ENCODE measurements at regions not wholly inside any gene's neighbourhood (a gene's known extent, or its start where the extent isn't known, plus 50 kb on each side); places are given as distances from the start of the nearest gene placed in this dataset.
"Not testable (repeated sequence)": the region's sequence is repeated elsewhere in the genome, so short reads cannot be mapped to it uniquely, and the experiment has no call there.

GRCh38 chr6:121020656-121021055 is 313.6 kb downstream of the TBC1D32 start:
- DNase-seq = no peak

- no peak for DNase-seq
These were observed 325.7 kb downstream of the TBC1D32 start for GRCh38 chr6:121008553-121008952.

- DNase-seq = no peak
These were observed 328.3 kb downstream of the TBC1D32 start for GRCh38 chr6:121006024-121006423.

GRCh38 chr6:121000381-121000780 is 333.9 kb downstream of the TBC1D32 start:
- DNase-seq = no peak

- DNase-seq = no peak
These were observed 337.9 kb downstream of the TBC1D32 start for GRCh38 chr6:120996340-120996739.

GRCh38 chr6:120994573-120994967 is 339.7 kb downstream of the TBC1D32 start:
- DNase-seq = no peak

GRCh38 chr6:120993929-120994572 is 340.2 kb downstream of the TBC1D32 start:
- no peak for DNase-seq

- no peak for DNase-seq
These were observed 342.0 kb downstream of the TBC1D32 start for GRCh38 chr6:120992257-120992656.

- no peak for DNase-seq
These were observed 343.4 kb downstream of the TBC1D32 start for GRCh38 chr6:120990866-120991265.

GRCh38 chr6:120981835-120982234 is 352.4 kb downstream of the TBC1D32 start:
- DNase-seq = no peak

- DNase-seq = no peak
These were observed 368.0 kb downstream of the TBC1D32 start for GRCh38 chr6:120966321-120966720.

- no peak for DNase-seq
These were observed 368.5 kb downstream of the TBC1D32 start for GRCh38 chr6:120965814-120966213.

- DNase-seq = no peak
These were observed 373.5 kb downstream of the TBC1D32 start for GRCh38 chr6:120960761-120961160.

GRCh38 chr6:120954111-120954510 is 380.2 kb downstream of the TBC1D32 start:
- no peak for DNase-seq

GRCh38 chr6:120951258-120951657 is 383.0 kb downstream of the TBC1D32 start:
- no peak for DNase-seq

GRCh38 chr6:120947111-120947510 is 387.2 kb downstream of the TBC1D32 start:
- DNase-seq = no peak

- DNase-seq = no peak
These were observed 388.2 kb downstream of the TBC1D32 start for GRCh38 chr6:120945905-120946594.

- DNase-seq = no peak
These were observed 395.3 kb downstream of the TBC1D32 start for GRCh38 chr6:120938876-120939472.

- DNase-seq = no peak
These were observed 396.0 kb downstream of the TBC1D32 start for GRCh38 chr6:120938164-120938875.

GRCh38 chr6:120935908-120936307 is 398.4 kb downstream of the TBC1D32 start:
- no peak for DNase-seq

- DNase-seq = no peak
These were observed 399.3 kb downstream of the TBC1D32 start for GRCh38 chr6:120935016-120935415.

- DNase-seq = not testable (repeated sequence)
These were observed 402.6 kb downstream of the TBC1D32 start for GRCh38 chr6:120931520-120932180.

GRCh38 chr6:120930500-120930899 is 403.8 kb downstream of the TBC1D32 start:
- not testable (repeated sequence) for DNase-seq
